NOMO-1 (cell line): ENCODE measurements at regions not wholly inside any gene's neighbourhood (a gene's known extent, or its start where the extent isn't known, plus 50 kb on each side); places are given as distances from the start of the nearest gene placed in this dataset.

Experiments
- DNase-seq, 2 experiments: peaks; one replicate each; lab custom pipeline; 2025; ENCODE audit not compliant: unreplicated experiment in 2 of 2; lab: John Stamatoyannopoulos, UW

GRCh38 chr19:31961191-31961590 lies 384.2 kb upstream of the ZNF507 start:
- DNase-seq = no peak

- no peak for DNase-seq
Measured at GRCh38 chr19:31961667-31962066, 383.7 kb upstream of the ZNF507 start.

GRCh38 chr19:31962561-31962996 lies 382.8 kb upstream of the ZNF507 start:
- DNase-seq = no peak

- no peak for DNase-seq
Measured at GRCh38 chr19:31963746-31964145, 381.7 kb upstream of the ZNF507 start.

- no peak for DNase-seq
Measured at GRCh38 chr19:31969016-31969415, 376.4 kb upstream of the ZNF507 start.

GRCh38 chr19:31970027-31970461 lies 375.4 kb upstream of the ZNF507 start:
- no peak for DNase-seq

- DNase-seq = no peak
Measured at GRCh38 chr19:31974290-31974689, 371.1 kb upstream of the ZNF507 start.

GRCh38 chr19:31974941-31975340 lies 370.5 kb upstream of the ZNF507 start:
- DNase-seq = no peak

GRCh38 chr19:31975461-31975860 lies 369.9 kb upstream of the ZNF507 start:
- no peak for DNase-seq

- no peak for DNase-seq
Measured at GRCh38 chr19:31976775-31977536, 368.5 kb upstream of the ZNF507 start.

- DNase-seq = no peak
Measured at GRCh38 chr19:31979362-31979761, 366.0 kb upstream of the ZNF507 start.

GRCh38 chr19:31979949-31980670 lies 365.3 kb upstream of the ZNF507 start:
- no peak for DNase-seq

GRCh38 chr19:31980796-31981195 lies 364.6 kb upstream of the ZNF507 start:
- DNase-seq = no peak

- no peak for DNase-seq
Measured at GRCh38 chr19:31981545-31981944, 363.9 kb upstream of the ZNF507 start.

GRCh38 chr19:31983647-31984046 lies 361.8 kb upstream of the ZNF507 start:
- no peak for DNase-seq

GRCh38 chr19:31985001-31985605 lies 360.3 kb upstream of the ZNF507 start:
- DNase-seq = no peak

GRCh38 chr19:31986951-31987350 lies 358.5 kb upstream of the ZNF507 start:
- DNase-seq = no peak

- no peak for DNase-seq
Measured at GRCh38 chr19:31988256-31988655, 357.2 kb upstream of the ZNF507 start.

- no peak for DNase-seq
Measured at GRCh38 chr19:31991984-31992655, 353.3 kb upstream of the ZNF507 start.

GRCh38 chr19:31992750-31993149 lies 352.7 kb upstream of the ZNF507 start:
- DNase-seq = no peak

GRCh38 chr19:31995546-31995945 lies 349.9 kb upstream of the ZNF507 start:
- DNase-seq = no peak
